Neural cell (in vitro differentiated cells): ENCODE measurements at regions not wholly inside any gene's neighbourhood (a gene's known extent, or its start where the extent isn't known, plus 50 kb on each side); places are given as distances from the start of the nearest gene placed in this dataset.

Experiments
- H2AFZ ChIP-seq: fragments of 200-600, 300-800 bp; sonication (generic), shearing (Covaris generic); 2 replicates; pipeline ENCODE4 v1.6.0; 2014; ENCODE audit warnings: low read depth, mild to moderate bottlenecking, antibody characterized with exemption, low read length, moderate library complexity
- H3F3A ChIP-seq: fragments of 200-600 bp; shearing (Covaris generic); 2 replicates; pipeline ENCODE4 v1.6.1; 2016; ENCODE audit warnings: mild to moderate bottlenecking, moderate library complexity, mixed read lengths, antibody characterized with exemption, low read length; ENCODE audit not compliant: insufficient read depth, poor library complexity, severe bottlenecking
- H3K27ac ChIP-seq: fragments of 200-600, 300-800 bp; sonication (generic), shearing (Covaris generic); 2 replicates; pipeline ENCODE4 v1.5.1; 2014; ENCODE audit warnings: mild to moderate bottlenecking, low read length, moderate library complexity
- H3K27me3 ChIP-seq: fragments of 300-800, 200-600 bp; sonication (generic), shearing (Covaris generic); 2 replicates; pipeline ENCODE4 v1.6.0; 2014; ENCODE audit warnings: mild to moderate bottlenecking, low read depth, low read length, moderate library complexity; ENCODE audit not compliant: insufficient read depth
- H3K36me3 ChIP-seq: fragments of 300-800, 200-600 bp; sonication (generic), shearing (Covaris generic); 2 replicates; pipeline ENCODE4 v1.5.1; 2014; ENCODE audit warnings: mild to moderate bottlenecking, antibody characterized with exemption, low read length, moderate library complexity; ENCODE audit not compliant: insufficient read depth
- H3K4me2 ChIP-seq: fragments of 300-800, 200-600 bp; sonication (generic), shearing (Covaris generic); 2 replicates; pipeline ENCODE4 v1.6.0; 2014; ENCODE audit warnings: mild to moderate bottlenecking, low read length
- H3K4me3 ChIP-seq: fragments of 300-800, 200-600 bp; sonication (generic), shearing (Covaris generic); 2 replicates; pipeline ENCODE4 v1.5.1; 2014; ENCODE audit warnings: mild to moderate bottlenecking, low read length, moderate library complexity
- H3K79me2 ChIP-seq: fragments of 200-600 bp; shearing (Covaris generic); replicated peaks from 2 replicates; pipeline ENCODE4 v1.6.0; 2014; ENCODE audit warnings: mild to moderate bottlenecking, low read length, moderate library complexity; ENCODE audit not compliant: insufficient read depth
- H3K9ac ChIP-seq: fragments of 300-800, 200-600 bp; sonication (generic), shearing (Covaris generic); 2 replicates; pipeline ENCODE4 v1.6.1; 2016; ENCODE audit warnings: mild to moderate bottlenecking, low read length, mixed read lengths
- H3K9me2 ChIP-seq: fragments of 200-600 bp; shearing (Covaris generic); 2 replicates; pipeline ENCODE4 v1.6.1; 2016; ENCODE audit warnings: mild to moderate bottlenecking, low read length, mixed read lengths; ENCODE audit not compliant: insufficient read depth
- H3K9me3 ChIP-seq: fragments of 200-600, 300-800 bp; sonication (generic), shearing (Covaris generic); 2 replicates; pipeline ENCODE4 v1.6.1; 2016; ENCODE audit warnings: mild to moderate bottlenecking, mixed run types, low read length, moderate library complexity, mixed read lengths
- H4K20me1 ChIP-seq: fragments of 200-600 bp; shearing (Covaris generic); 2 replicates; pipeline ENCODE4 v1.6.1; 2016; ENCODE audit warnings: mild to moderate bottlenecking, mixed run types; ENCODE audit not compliant: insufficient read depth
- EP300 ChIP-seq: fragments of 450-650 bp; conservative IDR thresholded peaks from 2 replicates; pipeline ENCODE4 v1.6.1; 2014; ENCODE audit warnings: antibody characterized with exemption, mild to moderate bottlenecking, moderate library complexity; ENCODE audit not compliant: poor library complexity, severe bottlenecking
- EZH2 ChIP-seq: fragments of 200-600, 300-800 bp; shearing (Covaris generic), sonication (generic); IDR thresholded peaks from 2 replicates; pipeline ENCODE4 v1.6.1; 2014; ENCODE audit warnings: antibody characterized with exemption, low read length, borderline replicate concordance, mild to moderate bottlenecking; ENCODE audit not compliant: insufficient read depth, poor library complexity, severe bottlenecking
- POLR2AphosphoS5 ChIP-seq: IDR thresholded peaks from 2 replicates; pipeline ENCODE4 v1.6.1; 2012
- SMC3 ChIP-seq: fragments of 450-650 bp; conservative IDR thresholded peaks from 2 replicates; pipeline ENCODE4 v1.6.1; 2014; ENCODE audit warnings: antibody characterized with exemption, mild to moderate bottlenecking, moderate library complexity; ENCODE audit not compliant: poor library complexity
- TAF1 ChIP-seq: IDR thresholded peaks from 2 replicates; pipeline ENCODE4 v1.6.1; 2012; ENCODE audit warnings: low read depth
- TF ChIP-seq, protein P1 (sequence below): IDR thresholded peaks from 2 replicates; pipeline ENCODE4 v1.6.1; 2012; ENCODE audit warnings: borderline replicate concordance

DNA sequence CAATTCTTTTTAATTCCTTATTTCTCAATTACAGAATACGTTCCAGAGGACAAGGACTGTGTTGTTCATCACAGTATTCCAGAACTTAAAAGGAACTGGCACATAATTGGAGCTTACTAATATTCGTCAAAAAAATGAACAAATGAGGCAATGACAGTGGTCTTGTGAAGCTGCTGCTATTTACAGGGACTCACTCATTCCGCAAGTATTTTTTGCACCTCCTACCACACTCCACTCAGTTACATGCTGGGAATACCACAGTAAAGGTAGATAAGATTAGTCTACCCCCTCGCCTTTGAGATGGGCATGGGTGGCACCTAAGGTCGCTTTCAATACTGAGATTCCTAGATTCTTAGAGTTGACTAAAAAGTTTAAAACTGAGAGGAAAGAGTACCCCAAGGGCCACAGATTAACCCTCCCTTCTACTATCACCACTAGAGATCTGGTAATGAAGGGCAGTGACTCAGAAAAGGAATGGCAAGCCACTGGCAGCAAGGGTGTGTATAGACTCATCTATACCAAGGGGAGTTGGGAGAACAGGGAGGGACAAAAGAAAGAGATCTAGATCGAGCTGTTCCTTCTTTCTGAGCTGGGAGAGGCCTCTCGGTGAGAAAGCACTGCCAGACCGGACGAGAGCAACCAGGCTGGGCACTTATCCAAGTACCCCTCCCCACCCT lies 85.0 kb downstream of the RPL27A start:
- no peak overlapping the region for H3K4me3 ChIP-seq
- no peaks in the 10 kb centered on the region for H3K9me2 ChIP-seq
- H3K27me3 ChIP-seq: no peaks in the 10 kb centered on the region
- no peak overlapping the region for H3K4me2 ChIP-seq
- no peaks in the 10 kb centered on the region for H4K20me1 ChIP-seq
- no peak overlapping the region for H2AFZ ChIP-seq
- H3F3A ChIP-seq: no peaks in the 10 kb centered on the region
- H3K79me2 ChIP-seq: no peaks in the 10 kb centered on the region
- no peak overlapping the region for H3K9ac ChIP-seq
- no peaks in the 10 kb centered on the region for H3K9me3 ChIP-seq
- no peaks in the 10 kb centered on the region for H3K36me3 ChIP-seq
- H3K27ac ChIP-seq: no peak overlapping the region
- TF ChIP-seq, protein P1, sequence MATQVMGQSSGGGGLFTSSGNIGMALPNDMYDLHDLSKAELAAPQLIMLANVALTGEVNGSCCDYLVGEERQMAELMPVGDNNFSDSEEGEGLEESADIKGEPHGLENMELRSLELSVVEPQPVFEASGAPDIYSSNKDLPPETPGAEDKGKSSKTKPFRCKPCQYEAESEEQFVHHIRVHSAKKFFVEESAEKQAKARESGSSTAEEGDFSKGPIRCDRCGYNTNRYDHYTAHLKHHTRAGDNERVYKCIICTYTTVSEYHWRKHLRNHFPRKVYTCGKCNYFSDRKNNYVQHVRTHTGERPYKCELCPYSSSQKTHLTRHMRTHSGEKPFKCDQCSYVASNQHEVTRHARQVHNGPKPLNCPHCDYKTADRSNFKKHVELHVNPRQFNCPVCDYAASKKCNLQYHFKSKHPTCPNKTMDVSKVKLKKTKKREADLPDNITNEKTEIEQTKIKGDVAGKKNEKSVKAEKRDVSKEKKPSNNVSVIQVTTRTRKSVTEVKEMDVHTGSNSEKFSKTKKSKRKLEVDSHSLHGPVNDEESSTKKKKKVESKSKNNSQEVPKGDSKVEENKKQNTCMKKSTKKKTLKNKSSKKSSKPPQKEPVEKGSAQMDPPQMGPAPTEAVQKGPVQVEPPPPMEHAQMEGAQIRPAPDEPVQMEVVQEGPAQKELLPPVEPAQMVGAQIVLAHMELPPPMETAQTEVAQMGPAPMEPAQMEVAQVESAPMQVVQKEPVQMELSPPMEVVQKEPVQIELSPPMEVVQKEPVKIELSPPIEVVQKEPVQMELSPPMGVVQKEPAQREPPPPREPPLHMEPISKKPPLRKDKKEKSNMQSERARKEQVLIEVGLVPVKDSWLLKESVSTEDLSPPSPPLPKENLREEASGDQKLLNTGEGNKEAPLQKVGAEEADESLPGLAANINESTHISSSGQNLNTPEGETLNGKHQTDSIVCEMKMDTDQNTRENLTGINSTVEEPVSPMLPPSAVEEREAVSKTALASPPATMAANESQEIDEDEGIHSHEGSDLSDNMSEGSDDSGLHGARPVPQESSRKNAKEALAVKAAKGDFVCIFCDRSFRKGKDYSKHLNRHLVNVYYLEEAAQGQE: no peak
- TF ChIP-seq SMC3 (no peak), EP300 (no peak), EZH2 (no peak)

DNA sequence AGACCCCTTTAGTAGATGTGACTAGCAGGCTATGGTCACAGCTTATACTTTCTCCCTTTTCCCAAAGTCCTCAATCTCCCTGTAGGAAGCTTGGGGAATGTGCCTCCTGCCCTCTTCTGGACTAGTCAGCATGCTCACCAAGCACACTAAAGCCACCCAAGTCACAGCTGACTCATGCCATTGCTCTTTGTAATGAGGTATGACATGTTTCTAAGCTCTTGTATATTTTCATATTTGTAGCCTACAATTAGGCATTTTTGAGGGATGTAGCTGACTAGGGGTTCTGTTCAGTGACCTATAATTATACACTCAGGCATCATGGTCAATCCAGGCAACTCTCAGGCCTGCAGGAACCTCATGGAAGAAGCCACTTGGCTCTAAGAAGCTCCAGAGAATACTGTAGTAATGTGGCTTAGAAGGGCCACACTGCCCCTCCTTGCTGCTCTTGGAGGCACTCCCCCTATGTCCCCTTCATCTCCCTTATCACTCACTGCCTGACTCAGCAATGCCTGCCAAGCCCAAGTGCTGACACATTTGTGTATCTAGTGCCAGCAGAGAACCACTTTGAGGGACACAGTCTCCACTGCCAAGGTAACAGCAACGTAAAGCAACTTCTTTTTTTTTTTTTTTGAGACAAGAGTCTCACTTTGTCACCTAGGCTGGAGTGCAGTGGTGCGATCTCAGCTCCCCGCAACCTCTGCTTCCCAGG lies 86.2 kb downstream of the RPL27A start:
- Histone ChIP-seq H3K79me2 (no peaks in the 10 kb centered on the region), H3K27ac (no peak overlapping the region), H3F3A (no peaks in the 10 kb centered on the region), H3K36me3 (no peaks in the 10 kb centered on the region), H3K9me2 (no peaks in the 10 kb centered on the region), H4K20me1 (no peaks in the 10 kb centered on the region), H3K4me2 (no peak overlapping the region), H3K4me3 (no peak overlapping the region), H3K9me3 (no peaks in the 10 kb centered on the region), H3K9ac (no peak overlapping the region), H2AFZ (no peak overlapping the region), H3K27me3 (no peaks in the 10 kb centered on the region)
- TF ChIP-seq SMC3: no peak
- TF ChIP-seq TAF1: no peak
- TF ChIP-seq, protein P1: no peak
- TF ChIP-seq POLR2AphosphoS5: no peak
